Gastroesophageal sphincter (tissue), 3 donors: ENCODE measurements at regions not wholly inside any gene's neighbourhood (a gene's known extent, or its start where the extent isn't known, plus 50 kb on each side); places are given as distances from the start of the nearest gene placed in this dataset.

Source experiments
- EP300 ChIP-seq: sonication (generic); formaldehyde crosslinking; IDR thresholded peaks from one replicate; pipeline ENCODE4 v1.6.1; 2017; ENCODE audit warnings: antibody characterized with exemption, mild to moderate bottlenecking
- POLR2A ChIP-seq, 2 donors: fragments of 450-650 bp; IDR thresholded peaks; one replicate each; pipeline ENCODE4 v1.6.1; 2017; ENCODE audit warnings: antibody characterized with exemption in 2 of 2, mild to moderate bottlenecking in 2 of 2, moderate library complexity in 1 of 2
- POLR2AphosphoS5 ChIP-seq: sonication (generic); formaldehyde crosslinking; IDR thresholded peaks from one replicate; pipeline ENCODE4 v1.6.1; 2017; ENCODE audit warnings: antibody characterized with exemption
- TF ChIP-seq, protein P1 (sequence below), 4 experiments: fragments of 200-600 bp in 2 of 4; fragments of 450-650 bp in 2 of 4; sonication (generic) in 1 of 4; IDR thresholded peaks; one replicate each; pipeline ENCODE4 v1.5.1; 2017 to 2019; ENCODE audit warnings: antibody characterized with exemption in 4 of 4, mild to moderate bottlenecking in 2 of 4, moderate library complexity in 2 of 4

DNA sequence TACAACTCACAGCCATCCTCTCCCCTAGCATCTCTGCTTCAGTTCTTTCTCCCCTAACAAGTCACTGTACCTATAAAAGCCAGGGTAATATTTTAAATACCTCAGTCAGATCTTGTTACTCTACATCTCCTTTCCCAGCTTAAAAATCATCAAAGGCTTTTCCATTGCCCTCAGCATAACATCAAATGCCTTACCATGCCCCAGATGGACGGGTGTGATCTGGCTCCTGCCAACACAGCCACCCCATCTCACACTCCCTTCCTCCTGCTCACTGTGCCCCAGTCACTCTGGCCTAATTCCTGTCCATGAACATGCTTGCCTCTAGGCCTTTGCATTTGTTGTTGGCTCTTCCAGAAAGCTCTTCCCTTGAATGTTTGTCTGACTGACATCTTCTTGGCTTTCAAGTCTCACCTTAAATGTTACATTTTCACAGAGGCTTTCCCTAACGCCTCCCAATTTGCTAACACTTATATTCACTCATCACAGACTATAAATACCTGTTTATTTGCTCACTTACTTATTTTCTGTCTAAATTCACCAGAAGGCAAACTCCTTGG, 640.9 kb downstream of the NYAP2 start:
- no peak for TF ChIP-seq POLR2A (IDR thresholded peaks at IDR 0.05)
- TF ChIP-seq, protein P1, sequence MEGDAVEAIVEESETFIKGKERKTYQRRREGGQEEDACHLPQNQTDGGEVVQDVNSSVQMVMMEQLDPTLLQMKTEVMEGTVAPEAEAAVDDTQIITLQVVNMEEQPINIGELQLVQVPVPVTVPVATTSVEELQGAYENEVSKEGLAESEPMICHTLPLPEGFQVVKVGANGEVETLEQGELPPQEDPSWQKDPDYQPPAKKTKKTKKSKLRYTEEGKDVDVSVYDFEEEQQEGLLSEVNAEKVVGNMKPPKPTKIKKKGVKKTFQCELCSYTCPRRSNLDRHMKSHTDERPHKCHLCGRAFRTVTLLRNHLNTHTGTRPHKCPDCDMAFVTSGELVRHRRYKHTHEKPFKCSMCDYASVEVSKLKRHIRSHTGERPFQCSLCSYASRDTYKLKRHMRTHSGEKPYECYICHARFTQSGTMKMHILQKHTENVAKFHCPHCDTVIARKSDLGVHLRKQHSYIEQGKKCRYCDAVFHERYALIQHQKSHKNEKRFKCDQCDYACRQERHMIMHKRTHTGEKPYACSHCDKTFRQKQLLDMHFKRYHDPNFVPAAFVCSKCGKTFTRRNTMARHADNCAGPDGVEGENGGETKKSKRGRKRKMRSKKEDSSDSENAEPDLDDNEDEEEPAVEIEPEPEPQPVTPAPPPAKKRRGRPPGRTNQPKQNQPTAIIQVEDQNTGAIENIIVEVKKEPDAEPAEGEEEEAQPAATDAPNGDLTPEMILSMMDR (IDR thresholded peaks at IDR 0.05), result no peak
- TF ChIP-seq EP300, result no peak
- TF ChIP-seq POLR2AphosphoS5, result no peak
